ENCODE measurements at regions not wholly inside any gene's neighbourhood (a gene's known extent, or its start where the extent isn't known, plus 50 kb on each side); places are given as distances from the start of the nearest gene placed in this dataset.

GRCh38 chr2:134019871-134020270 lies 234.0 kb upstream of the MGAT5 start:
- TF ChIP-seq CTCF (IDR thresholded peaks at IDR 0.05; ENCODE audit: poor library complexity, severe bottlenecking) (no peak), EZH2 (IDR thresholded peaks at IDR 0.05; ENCODE audit: borderline replicate concordance, insufficient read depth, low read length, poor library complexity, severe bottlenecking) (no peak), REST (IDR thresholded peaks at IDR 0.05; ENCODE audit: borderline replicate concordance) (no peak), RAD21 (conservative IDR thresholded peaks at IDR 0.05) (no peak)
